NCI-H345 treated with DMSO at 0.1 percent for 48 hours (cell line): ENCODE measurements at regions not wholly inside any gene's neighbourhood (a gene's known extent, or its start where the extent isn't known, plus 50 kb on each side); places are given as distances from the start of the nearest gene placed in this dataset.

Experiments
- DNase-seq: peaks from one replicate; lab custom pipeline; 2025; ENCODE audit not compliant: unreplicated experiment; lab: John Stamatoyannopoulos, UW

DNA sequence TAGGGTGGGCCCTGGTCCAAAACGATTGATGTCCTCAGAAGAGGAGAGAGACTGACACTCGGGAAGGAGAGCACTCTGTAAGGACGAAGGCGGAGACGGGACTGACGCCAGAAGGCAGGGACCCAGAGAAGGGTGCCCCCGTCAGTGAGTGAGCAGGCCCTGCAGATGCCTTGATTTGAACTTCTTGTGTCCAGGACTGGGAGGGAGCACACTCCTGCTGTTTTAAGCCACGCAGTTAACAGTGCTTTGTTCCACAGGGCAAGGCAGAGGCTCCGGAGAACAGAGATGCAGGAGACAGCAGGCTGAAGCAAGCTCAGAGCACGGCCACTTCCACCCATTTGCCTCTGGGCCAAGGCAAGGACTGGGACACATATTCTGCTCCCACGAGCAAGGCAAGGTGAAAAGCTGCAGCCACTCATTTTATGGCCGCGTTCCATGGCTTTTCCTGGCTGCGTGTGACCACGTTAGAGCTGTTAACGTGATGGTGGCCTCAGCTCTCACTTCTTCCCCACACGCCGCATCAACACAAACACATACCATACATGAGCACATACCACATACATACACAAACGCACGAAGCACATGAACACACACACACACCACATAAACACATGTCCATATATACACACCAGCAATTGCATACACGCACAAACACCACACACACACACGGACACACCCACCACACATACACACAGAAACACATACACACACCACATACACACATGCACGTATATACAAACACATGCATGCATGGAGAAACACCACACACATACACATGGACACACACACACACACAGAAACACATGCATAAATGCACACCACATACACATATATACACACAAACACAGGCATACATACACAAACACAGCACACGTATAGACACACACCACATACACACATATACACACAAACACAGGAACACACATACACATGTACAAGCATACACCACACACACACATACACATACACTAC is 521.0 kb upstream of the MYT1L start:
- no peak for DNase-seq

DNA sequence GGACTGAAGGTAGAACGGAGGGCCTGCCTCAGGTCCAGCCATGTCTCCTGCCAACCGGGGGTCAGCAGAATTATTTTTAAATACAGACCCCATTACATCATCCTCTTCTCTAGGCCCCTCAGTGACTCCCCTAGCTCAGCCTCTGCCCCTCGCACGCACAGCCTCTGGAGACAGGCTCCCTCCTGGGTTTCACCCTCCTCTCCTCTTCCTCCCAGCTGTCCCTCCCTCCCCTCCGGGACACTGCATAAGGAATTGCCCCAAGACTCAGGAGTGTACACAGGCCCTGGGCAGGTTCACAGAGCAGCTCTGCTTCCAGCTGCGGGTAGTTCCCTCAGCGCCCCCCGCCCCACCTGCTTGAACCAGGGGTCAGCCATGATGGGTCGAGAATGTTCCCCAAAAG is 520.2 kb upstream of the MYT1L start:
- DNase-seq, result no peak

DNA sequence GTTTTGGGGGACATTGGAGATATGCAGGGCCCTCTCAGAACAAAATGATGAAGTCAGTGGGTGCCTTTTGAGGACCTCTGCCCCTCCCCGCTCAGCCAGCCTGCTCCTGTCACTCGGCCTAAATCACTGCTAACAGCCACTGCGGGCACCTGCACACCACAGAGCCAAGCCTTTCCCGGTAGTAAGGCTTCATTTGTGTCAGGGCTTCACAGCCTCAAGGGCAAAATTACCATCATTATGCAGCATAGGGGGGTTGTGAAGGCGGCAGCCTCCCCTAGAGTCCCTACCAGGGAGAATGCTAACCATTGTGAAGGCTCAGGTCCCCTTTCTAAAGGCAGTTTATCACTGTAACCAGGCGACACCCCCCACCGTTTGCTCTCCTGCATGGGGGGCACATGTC is 519.8 kb upstream of the MYT1L start:
- DNase-seq, result peak; percentile 68

DNA sequence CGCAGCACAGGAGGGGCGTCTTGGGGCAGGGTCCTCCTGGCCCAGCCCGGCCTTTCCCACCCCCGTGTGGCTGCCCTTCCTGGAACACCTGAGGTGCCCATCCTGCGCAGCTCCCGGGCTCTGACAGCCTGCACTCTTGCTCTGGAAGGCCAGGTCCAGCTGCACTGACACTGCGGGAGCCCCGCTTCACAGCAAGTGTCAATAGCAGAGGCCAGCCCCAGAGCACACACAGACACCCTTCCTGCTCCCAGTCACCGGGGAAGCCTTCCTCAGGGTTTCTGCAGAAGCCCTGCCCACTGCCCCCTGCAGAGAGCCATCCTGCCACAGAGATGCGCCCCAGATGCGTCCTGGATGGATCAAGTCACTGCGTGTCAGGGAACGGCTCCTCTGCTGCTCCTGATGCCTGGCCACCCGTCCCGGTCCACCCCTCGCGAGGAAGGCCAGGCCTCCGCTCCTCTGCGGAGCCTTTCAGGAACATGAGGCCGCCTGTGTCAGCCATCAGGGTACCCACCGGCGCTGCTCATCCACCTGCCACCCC is 519.2 kb upstream of the MYT1L start:
- DNase-seq, result peak; percentile 68

DNA sequence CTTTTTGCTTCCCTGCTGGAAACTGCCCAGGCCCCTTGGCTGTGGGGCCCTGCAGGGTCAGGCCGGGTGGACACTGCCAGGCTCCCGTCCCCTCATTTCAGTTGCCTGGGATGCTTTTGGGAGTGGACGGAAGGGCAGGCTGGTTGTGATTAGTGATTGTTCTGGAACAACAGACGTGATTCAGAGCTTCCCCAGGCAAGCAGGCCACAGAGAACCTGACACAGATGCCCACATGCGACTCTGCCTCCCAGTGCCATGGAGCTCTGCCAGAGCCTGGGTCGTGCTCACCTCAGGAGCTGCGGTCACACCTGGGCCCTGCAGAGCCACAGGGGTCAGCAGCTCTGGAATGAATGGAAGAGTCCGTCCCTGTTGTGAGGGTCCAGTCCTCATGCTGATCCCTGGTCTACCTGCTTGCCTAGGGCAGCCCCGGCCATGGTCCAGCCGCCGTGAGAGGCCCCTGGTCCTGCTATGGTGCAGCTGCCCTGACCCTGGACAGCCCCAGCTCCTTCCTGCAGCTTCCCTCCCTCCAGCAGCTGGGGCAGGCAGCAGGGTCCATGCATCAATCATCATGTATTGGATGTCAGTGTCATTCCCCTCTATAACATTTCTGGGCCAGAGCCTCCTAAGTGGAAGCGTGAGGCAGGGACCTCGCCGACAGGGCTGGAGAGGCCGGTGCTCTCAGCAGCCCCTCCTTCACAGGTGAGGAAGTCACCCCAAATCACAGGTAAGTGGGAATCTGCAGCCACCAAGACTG is 518.6 kb upstream of the MYT1L start:
- DNase-seq, result peak; percentile 43

DNA sequence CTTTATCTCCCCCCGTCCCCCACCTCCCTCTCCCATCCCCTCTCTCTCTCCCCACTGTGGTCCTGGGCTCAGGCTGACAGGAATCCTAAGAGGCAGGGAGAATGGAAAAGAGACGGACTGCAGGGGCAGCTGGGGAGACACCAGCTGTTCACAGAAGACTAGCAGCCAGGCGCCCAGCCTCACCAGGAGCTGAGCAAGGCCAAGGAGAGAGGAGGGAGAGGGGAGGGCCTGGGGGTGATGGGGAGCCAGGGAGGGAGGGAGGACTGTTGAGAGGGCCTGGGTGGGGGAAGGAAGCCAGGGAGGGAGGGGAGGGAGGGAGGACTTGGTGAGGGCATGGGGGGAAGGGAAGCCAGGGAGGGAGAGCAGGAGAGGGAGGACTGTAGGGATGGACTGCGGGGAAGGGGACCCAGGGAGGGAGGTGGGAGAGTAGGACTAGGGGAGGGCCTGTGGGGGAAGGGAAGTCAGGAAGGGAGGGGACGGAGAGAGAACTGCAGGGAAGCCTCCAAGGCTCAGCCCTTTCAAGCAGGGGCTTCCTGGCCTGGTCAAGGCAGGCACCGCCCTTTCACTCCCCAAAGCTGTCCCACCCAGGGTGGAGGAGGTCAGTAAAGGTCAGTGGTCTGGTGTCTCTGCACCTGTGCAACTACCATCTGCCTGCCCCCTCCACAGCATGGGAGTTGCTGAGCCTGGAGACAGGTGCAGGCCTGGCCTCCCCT is 517.7 kb upstream of the MYT1L start:
- peak; percentile 58 for DNase-seq

DNA sequence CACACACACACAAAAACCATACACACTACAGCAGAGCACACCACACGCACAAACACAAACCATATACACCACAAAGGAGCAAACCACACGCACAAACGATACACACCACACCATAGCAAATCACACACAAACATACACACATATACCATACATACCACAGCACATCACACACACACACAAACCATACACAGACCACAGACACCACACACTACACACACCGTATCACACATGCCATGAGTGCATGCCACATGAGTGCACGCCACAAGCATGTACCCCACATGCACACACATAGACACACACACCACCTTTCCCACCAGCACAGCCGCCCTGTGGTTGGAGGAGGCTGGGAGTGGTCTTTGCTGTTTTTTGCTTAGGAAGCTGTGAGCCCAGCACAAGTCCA is 517.1 kb upstream of the MYT1L start:
- no peak for DNase-seq

DNA sequence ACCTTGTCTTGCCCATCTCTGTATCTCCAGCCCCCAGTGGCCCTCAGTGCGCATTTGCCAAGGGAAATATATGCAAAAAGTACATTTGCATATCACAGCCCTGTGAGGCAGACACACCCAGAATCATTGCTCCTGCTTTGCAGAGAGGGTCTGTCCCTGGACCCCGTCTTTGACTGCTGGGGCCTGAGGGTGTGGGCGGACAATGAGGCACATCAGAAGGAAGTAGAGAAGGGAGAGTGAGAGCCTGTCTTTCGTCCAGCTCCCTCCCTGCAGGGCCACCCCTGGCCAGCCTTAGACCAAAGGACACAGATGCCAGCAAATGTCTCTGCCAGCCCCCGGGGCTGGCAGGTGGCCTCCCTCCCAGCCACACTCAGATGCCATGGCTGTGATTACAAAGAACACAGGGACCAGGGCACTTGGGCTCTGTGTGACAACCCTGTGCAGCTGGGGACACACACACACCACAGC is 516.2 kb upstream of the MYT1L start:
- DNase-seq, result peak; percentile 89

DNA sequence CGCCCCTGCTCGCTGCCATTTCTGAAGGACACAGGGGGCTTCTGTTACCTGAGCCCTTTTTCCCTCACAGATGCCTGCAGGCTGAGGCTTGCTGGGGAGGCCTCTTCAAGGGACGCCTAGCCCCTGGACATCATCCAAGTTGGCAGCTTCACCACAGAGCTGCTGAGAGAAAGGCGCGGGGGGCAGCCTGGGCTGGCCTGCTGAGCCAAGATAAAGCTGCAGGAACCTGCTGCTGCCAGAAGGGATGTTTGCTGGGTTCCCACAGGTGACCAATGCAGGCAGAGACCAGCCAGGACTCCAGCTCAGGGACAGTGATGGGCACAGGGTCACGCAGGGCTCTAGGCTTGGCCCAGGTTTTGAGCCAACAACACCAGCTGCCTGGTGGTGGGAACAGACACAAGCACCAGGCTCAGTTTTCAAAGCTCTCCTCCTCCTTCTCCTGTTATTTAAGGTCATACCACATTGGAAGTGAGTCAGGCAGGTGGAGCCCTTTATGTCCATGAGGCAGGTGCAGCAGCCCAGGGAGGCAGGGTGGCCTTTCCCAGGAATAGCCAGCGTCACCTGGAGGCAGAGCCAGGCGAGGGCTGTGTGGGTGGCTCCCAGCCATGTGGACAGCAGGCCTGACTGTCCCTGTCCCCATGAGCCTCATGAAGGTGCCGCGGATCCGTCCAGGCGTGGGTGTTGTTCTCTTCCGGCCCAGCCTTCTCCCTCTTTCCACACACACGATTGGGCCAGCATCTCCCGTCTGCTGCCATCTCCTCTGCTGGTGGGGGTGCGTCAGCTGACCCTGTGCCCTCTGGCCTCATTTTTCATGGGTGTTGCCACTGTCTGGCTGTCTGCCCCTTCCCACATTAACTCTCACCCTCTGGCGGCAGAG is 515.5 kb upstream of the MYT1L start:
- DNase-seq, result peak; percentile 98

DNA sequence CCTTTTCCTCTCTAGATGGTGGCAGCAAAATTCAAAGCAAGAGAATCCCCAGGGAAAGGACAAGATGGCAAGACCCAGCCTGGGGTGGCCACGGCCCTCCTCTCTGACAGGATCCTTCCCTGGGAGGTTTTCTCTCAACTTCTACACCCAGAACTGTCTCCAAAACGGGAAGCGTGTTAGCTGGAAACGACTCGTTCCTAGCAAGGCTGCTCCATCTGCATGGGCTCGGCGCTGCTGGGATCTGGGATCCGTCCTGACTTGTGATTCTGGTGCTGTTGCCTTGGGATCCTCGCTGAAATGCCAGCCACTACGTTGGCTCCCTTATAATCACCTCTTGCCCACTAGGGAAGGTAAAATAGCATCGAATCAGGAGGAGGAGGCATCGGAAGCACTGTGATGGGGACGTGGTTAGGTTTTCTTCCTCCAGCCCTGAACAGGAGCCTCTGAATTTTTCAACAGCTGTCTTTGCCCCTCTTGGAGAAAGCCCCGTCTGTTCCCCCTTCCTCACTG is 514.8 kb upstream of the MYT1L start:
- DNase-seq, result no peak

DNA sequence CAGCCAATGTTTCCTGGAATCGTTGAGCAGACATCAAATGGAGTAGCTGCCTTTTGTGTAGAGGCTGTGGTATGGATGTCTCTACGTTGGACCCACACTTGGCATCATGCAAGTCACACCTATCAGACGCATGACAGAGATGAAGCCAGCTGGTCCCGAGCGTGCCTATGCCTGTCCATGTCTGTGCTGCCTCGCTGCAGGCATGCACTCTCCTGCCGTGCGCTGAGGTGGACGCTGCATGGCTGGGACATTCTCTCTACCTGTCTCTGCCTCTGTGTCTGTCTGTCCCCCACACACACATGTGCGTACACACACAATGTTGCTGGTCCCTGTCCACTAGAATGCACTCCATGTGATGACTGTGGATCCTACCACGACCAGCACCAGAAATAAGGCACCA is 514.2 kb upstream of the MYT1L start:
- no peak for DNase-seq

DNA sequence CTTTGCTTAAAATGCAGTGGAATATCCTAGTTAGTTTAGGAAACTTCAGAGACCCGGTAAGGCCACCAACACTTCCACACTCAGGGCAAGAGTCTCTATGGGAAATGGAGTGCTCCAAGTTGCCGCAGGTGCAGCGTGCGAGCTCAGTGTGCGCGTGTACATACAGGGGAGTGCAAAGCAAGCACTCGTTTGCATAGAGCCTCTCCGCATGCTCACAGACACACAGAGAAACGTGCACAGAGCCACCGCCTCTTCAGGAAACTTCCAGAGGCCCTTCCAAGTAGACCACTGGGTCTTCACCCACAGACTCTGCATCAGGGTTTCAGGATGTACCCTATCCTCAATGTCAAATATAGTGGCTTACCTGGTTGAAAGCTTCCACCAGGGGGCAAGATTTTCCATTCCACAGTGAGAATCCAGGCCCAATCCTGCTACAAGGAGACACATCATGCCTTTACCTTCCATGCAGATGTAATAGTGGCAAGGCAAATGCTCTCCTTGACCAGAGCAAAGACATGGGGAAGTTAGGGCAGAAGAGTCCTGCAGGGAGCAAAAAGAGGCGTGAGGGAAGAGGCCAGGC is 513.0 kb upstream of the MYT1L start:
- DNase-seq, result no peak

DNA sequence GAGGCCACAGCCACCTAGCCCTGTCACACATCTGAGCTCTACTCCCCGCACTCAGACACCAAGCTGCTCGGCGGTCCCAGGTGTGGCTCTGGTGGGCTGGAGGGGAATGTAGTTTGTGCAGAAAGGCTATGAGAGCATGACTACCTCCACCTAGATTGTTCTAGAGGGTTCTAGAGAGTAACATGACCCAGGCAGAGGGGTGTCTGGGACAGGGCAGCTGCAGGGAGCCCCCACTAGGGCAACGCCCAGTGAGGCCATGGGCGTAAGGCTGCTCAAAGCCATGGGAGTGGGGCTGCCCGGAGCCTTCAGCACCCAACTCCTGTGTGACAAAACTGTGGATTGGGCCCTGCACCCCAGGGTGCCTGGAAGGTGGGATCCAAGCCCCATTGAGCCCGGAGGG is 511.4 kb upstream of the MYT1L start:
- DNase-seq, result no peak

DNA sequence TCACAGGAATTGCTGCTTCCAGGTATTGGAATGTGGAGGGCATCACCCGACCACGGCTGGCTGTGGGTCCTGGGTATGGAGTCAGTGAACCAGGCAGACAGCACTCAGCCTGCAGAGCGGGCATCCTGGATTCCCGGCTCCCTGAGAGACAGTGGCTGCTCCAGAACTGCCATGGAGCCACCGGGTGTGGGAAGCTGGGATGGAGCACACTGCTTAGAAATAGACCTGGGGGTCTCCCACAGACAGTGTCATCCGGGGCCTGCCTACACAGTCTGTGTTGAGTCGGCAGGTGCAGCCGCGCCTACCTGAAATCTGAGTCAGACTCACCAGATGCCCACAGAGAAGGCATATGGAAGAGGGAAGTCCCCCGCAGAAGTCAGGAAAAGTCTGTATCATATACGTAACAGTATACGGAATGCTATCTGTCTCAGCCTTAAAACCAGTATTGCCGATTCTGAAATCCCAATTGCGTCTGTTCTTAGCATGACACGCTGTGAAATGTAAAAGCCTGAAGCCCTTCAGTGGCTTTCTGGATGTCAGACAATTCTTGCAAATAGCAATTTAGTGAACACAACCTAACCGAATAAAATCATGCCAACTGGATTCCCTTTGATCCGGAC is 509.7 kb upstream of the MYT1L start:
- no peak for DNase-seq

DNA sequence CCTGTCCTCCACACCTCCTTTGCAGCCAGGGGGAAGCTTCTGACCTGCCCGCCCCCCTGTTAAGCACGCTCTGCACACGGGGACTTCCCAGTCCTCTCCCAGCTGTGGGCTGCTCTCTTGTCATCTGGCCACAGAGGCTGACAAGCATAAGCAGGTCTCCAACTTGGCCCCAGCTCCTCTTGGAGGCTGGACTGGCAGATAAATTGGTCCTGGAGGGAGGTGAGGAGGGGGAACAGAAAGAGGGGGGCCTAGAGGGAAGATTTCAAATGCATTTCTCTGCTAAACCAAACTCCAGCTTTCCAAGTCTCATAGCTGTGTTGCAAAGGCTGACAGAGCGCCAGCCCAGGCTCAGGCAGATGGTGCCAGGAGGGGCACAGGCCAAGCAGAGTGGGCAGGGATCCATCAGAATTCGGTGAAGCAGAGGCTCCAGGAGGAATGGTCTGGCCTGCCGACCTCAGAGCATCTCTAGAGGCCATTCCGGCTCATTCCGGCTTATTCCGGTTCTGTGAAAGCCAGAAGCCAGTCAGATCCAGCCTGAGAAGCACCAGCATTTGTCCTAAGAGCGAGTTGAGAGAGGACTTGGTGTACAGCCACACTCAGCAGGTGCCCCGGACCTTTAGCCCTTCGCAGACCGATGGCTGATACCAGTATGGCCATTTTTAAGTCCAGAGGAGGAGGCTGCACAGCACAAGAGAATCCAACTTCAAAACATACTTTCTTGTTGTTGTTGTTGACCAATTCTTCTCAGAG is 508.9 kb upstream of the MYT1L start:
- DNase-seq, result no peak

DNA sequence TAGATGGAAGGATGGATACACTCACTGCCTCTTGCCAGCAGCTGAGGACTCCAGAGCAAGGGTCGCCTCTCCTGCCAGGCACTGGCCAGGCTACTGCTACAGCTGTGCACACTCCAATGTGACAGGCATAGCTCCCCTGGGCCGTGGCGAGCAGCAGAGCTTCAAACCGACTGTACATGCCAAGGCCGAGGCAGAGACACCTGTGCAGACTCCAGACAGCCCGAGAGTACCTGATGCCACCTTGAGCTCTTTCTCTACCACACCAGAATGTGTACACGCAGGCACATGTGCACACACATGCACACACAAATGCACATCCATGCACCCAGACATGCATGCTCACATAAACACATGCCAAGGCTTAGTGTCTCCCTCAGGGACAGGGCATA is 508.3 kb upstream of the MYT1L start:
- no peak for DNase-seq

DNA sequence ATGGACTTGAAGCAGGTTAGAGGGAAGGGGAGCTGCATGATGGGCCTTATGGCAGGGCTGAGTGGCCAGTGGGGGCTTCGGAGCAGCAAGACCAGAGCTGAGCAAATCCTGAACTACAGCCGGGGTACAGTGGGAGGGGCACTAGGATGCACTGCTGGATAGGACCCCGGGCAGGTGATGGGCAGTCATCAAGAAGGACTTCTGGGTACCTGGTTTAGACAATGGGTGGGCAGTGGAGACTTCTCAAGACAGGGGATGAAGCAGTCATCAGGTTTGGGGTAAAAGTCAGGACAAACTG is 507.4 kb upstream of the MYT1L start:
- no peak for DNase-seq

DNA sequence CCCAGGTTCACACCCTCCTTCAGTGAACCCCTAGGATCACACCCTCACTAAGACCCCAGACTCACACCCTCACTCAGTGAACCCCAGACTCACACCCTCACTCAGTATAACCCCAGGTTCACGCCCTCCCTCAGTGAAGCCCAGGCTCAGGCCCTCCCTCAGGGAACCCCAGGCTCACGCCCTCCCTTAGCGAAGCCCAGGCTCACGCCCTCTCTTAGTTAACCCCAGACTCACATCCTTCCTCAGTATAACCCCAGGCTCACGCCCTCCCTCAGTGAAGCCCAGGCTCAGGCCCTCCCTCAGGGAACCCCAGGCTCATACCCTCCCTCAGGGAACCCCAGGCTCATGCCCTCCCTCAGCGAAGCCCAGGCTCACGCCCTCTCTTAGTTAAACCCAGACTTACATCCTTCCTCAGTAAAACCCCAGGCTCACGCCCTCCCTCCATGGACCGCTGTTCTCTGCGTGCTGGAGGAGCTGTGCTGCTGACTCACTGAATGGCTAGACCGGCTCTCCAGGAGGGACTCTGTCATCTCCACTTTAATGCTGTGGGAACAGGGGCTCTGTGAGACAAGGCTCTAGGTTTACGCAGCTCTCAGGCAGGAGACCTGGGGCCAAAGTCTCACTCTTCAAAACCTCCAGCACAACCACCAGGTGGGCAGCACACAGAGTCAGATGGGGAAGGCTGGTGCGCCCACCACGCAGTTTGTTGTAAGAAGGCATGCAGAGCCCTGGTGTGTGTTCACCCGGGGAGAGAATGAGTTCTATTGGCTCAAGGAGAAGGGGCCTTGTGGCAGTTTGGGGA is 506.9 kb upstream of the MYT1L start:
- no peak for DNase-seq
